Endodermal cell (in vitro differentiated cells): ENCODE measurements at regions not wholly inside any gene's neighbourhood (a gene's known extent, or its start where the extent isn't known, plus 50 kb on each side); places are given as distances from the start of the nearest gene placed in this dataset.

Experiments
- DNase-seq: peaks from one replicate; pipeline ENCODE4 v3.0.0-alpha.2; 2017
- H3K27ac ChIP-seq: 2 replicates; pipeline ENCODE4 v1.5.1; 2013; ENCODE audit warnings: mild to moderate bottlenecking, low read depth, low read length, moderate library complexity
- H3K27me3 ChIP-seq: 2 replicates; pipeline ENCODE4 v1.6.1; 2013; ENCODE audit warnings: mild to moderate bottlenecking, low read length, moderate library complexity; ENCODE audit not compliant: insufficient read depth, control insufficient read depth, poor library complexity, severe bottlenecking
- H3K36me3 ChIP-seq: 2 replicates; pipeline ENCODE4 v1.7.0; 2013; ENCODE audit warnings: mild to moderate bottlenecking, low read length, moderate library complexity; ENCODE audit not compliant: control insufficient read depth, insufficient read depth
- H3K4me1 ChIP-seq: one replicate; pipeline ENCODE4 v1.7.0; 2013; ENCODE audit warnings: low read length; ENCODE audit not compliant: control insufficient read depth, insufficient read depth
- H3K4me3 ChIP-seq: 2 replicates; pipeline ENCODE4 v1.5.1; 2013; ENCODE audit warnings: mild to moderate bottlenecking, low read length, moderate library complexity
- H3K9ac ChIP-seq: 2 replicates; pipeline ENCODE4 v1.6.1; 2013; ENCODE audit warnings: mild to moderate bottlenecking, low read length, moderate library complexity; ENCODE audit not compliant: poor library complexity, severe bottlenecking; ENCODE audit errors: extremely low read depth
- H3K9me3 ChIP-seq: 2 replicates; pipeline ENCODE4 v1.6.1; 2013; ENCODE audit warnings: mild to moderate bottlenecking, low read length, moderate library complexity; ENCODE audit not compliant: control insufficient read depth
- H3K27ac Mint-ChIP-seq: 2 replicates; pipeline ENCODE4 v1.8.0; 2020; ENCODE audit warnings: mixed read lengths
- H3K27me3 Mint-ChIP-seq: 2 replicates; pipeline ENCODE4 v1.8.0; 2021; ENCODE audit warnings: mild to moderate bottlenecking, mixed read lengths; ENCODE audit not compliant: insufficient read depth
- H3K36me3 Mint-ChIP-seq: 2 replicates; pipeline ENCODE4 v1.8.0; 2020; ENCODE audit warnings: low read depth, mixed read lengths
- H3K4me1 Mint-ChIP-seq: 2 replicates; pipeline ENCODE4 v1.8.0; 2020; ENCODE audit warnings: mixed read lengths
- H3K4me3 Mint-ChIP-seq: 2 replicates; pipeline ENCODE4 v1.8.0; 2020; ENCODE audit warnings: mild to moderate bottlenecking, moderate library complexity, mixed read lengths
- H3K9me3 Mint-ChIP-seq: 2 replicates; pipeline ENCODE4 v1.8.0; 2020; ENCODE audit warnings: mild to moderate bottlenecking, mixed read lengths
- WGBS, 2 experiments: methylation state at CpG; one replicate each; pipeline versions ENCODE4 v1.1.5 to v1.1.7; 2013; ENCODE audit warnings: missing lambda C conversion rate in 2 of 2, mixed read lengths in 1 of 2; ENCODE audit not compliant: insufficient coverage in 1 of 2, insufficient read length in 1 of 2; 5-methylcytosine and 5-hydroxymethylcytosine counted together
- TF ChIP-seq, protein P1 (sequence below): fragments of 200-600 bp; sonication (generic); conservative IDR thresholded peaks from 2 replicates; pipeline ENCODE4 v1.5.0; 2021; ENCODE audit warnings: antibody characterized with exemption, mild to moderate bottlenecking

DNA sequence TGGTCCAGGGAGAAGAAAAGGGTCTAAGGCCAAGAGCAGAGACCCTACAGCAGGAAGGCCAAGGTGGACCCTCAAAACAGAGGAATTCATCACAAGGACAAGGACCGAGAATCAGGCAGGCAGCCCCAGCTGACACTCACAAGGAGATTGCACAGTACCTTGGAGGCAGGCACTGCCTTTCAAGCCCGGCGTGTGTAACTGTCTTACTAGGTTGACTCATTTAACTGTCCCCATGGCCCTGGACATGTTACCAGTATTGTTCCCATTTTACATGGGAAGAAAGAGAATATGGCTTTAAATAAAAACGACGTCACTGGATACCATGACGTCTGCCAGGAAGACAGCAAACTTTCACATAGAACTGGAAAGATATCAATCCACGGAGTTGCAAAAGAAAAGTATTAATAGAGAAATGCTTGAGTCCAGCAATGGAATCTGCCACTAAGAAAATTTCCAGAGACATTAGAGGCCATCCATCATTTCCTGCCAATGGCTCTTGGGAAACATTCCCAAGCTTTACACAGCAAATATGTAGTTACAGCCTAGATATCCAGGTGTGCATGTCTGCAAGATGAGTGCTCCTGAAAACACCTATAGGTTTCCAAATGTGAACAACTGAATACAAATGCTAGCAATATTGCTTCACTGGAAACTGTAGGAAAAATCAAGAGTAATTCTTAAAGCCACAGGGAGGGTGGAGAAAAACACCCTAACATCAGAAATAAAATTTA lies 111.5 kb upstream of the RPS6KA2 start:
- TF ChIP-seq, protein P1, sequence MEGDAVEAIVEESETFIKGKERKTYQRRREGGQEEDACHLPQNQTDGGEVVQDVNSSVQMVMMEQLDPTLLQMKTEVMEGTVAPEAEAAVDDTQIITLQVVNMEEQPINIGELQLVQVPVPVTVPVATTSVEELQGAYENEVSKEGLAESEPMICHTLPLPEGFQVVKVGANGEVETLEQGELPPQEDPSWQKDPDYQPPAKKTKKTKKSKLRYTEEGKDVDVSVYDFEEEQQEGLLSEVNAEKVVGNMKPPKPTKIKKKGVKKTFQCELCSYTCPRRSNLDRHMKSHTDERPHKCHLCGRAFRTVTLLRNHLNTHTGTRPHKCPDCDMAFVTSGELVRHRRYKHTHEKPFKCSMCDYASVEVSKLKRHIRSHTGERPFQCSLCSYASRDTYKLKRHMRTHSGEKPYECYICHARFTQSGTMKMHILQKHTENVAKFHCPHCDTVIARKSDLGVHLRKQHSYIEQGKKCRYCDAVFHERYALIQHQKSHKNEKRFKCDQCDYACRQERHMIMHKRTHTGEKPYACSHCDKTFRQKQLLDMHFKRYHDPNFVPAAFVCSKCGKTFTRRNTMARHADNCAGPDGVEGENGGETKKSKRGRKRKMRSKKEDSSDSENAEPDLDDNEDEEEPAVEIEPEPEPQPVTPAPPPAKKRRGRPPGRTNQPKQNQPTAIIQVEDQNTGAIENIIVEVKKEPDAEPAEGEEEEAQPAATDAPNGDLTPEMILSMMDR: no peak
- peaks cover 8% of the 10 kb centered on the region for H3K4me1 Mint-ChIP-seq
- no peak overlapping the region for H3K27ac Mint-ChIP-seq
- Histone ChIP-seq H3K4me3 (no peak overlapping the region), H3K9ac (no peak overlapping the region), H3K27me3 (no peaks in the 10 kb centered on the region), H3K36me3 (no peaks in the 10 kb centered on the region), H3K4me1 (no peaks in the 10 kb centered on the region), H3K9me3 (no peaks in the 10 kb centered on the region), H3K27ac (peak overlapping the region; percentile 12)
- no peaks in the 10 kb centered on the region for H3K27me3 Mint-ChIP-seq
- DNase-seq: peak; percentile 41
- peaks cover 10% of the 10 kb centered on the region for H3K9me3 Mint-ChIP-seq
- 91 to 96% methylated on average over 7 of the region's 7 CpGs for WGBS, 2 experiments
- H3K4me3 Mint-ChIP-seq: no peak overlapping the region
- no peaks in the 10 kb centered on the region for H3K36me3 Mint-ChIP-seq

DNA sequence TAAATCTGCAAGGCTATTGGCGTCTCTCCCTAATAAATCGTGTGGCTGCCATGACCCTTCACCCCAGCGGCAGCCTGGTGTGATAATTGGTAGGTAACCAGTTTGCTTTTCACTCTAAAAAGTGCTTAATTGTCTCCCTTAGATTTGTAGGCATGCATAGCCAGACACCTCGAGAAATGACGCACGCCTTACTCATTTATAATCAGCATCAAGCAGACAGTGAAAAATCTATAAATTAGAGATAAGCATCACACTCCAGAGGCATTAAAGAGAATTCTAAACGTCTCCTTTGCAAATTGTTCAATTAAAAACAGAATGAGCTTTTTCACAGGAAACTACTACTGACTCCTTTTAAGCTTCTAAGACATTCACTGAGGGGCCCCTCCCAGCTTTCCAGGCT lies 110.2 kb upstream of the RPS6KA2 start:
- H3K4me3 Mint-ChIP-seq: no peak overlapping the region
- no peaks in the 10 kb centered on the region for H3K36me3 Mint-ChIP-seq
- no peaks in the 10 kb centered on the region for H3K36me3 ChIP-seq
- no peak overlapping the region for H3K27ac ChIP-seq
- no peaks in the 10 kb centered on the region for H3K27me3 Mint-ChIP-seq
- H3K4me1 Mint-ChIP-seq: peaks cover 8% of the 10 kb centered on the region
- H3K27me3 ChIP-seq: no peaks in the 10 kb centered on the region
- no peak overlapping the region for H3K4me3 ChIP-seq
- WGBS, 2 experiments: 77 to 82% methylated on average over 4 to 7 of the region's 7 CpGs
- H3K27ac Mint-ChIP-seq: no peak overlapping the region
- H3K4me1 ChIP-seq: no peaks in the 10 kb centered on the region
- H3K9ac ChIP-seq: no peak overlapping the region
- DNase-seq: peak; percentile 30
- peaks cover 10% of the 10 kb centered on the region for H3K9me3 Mint-ChIP-seq
- TF ChIP-seq, protein P1: no peak
- no peaks in the 10 kb centered on the region for H3K9me3 ChIP-seq

DNA sequence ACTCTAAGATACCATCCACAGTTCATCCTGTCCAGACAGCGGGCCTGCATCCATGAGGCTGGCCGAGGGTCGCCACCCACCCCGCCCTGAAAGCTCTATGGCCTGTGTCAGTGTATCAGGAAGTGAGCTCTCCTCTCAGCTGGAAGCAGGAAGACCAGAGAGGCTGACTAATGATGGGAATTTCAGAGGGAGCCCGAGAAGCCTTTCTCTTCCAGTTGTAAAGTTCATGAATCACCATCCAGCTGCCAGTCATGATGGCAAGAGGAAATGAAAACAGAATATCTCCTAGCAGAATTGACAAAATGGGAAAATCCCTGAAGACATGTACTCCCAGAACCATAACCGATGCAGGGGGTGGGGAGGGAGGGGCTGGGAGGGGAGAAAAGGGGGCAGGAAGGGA lies 109.6 kb upstream of the RPS6KA2 start:
- 50 to 75% methylated on average over 1 to 6 of the region's 6 CpGs for WGBS, 2 experiments
- Histone ChIP-seq H3K27me3 (no peaks in the 10 kb centered on the region), H3K4me1 (no peaks in the 10 kb centered on the region), H3K9me3 (no peaks in the 10 kb centered on the region), H3K9ac (no peak overlapping the region), H3K36me3 (no peaks in the 10 kb centered on the region), H3K4me3 (no peak overlapping the region), H3K27ac (no peak overlapping the region)
- Mint-ChIP-seq H3K36me3 (no peaks in the 10 kb centered on the region), H3K9me3 (peaks cover 10% of the 10 kb centered on the region), H3K4me3 (no peak overlapping the region), H3K27me3 (no peaks in the 10 kb centered on the region), H3K27ac (no peak overlapping the region), H3K4me1 (peaks cover 8% of the 10 kb centered on the region)
- TF ChIP-seq, protein P1: no peak
- peak; percentile 44 for DNase-seq
